ENCODE measurements at regions not wholly inside any gene's neighbourhood (a gene's known extent, or its start where the extent isn't known, plus 50 kb on each side); places are given as distances from the start of the nearest gene placed in this dataset.

DNA sequence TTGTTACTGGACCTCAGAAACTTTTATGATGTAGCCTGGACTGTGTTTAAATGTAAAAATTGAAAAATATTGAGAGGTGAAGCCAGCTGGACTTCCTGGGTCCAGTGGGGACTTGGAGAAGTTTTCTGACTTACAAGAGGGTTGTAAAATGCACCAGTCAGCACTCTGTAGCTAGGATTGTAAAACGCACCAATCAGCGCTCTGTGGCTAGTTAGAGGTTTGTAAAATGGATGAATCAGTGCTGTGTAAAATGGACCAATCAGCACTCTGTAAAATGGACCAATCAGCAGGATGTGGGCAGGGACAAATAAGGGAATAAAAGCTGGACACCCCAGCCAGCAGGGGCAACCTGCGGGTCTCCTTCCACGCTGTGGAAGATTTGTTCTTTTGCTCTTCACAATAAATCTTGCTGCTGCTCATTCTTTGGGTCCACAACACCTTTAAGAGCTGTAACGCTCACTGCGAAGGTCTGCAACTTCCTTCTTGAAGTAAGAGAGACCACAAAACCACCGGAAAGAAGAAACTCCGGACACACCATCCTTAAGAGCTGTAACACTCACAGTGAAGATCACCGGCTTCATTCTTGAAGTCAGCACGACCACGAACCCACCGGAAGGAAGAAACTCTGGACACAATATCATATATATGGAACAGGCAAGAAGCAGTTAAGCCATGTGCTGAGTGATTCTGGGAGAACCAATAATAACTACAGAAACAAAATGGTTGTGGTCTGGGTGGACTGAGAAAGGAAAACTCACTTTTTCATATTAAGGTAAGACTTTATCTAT, 201.3 kb downstream of the GABRG2 start:
- Histone ChIP-seq H3K23ac (ENCODE audit: insufficient read length, low read depth, low read length) (no peak overlapping the region), H3K9ac (ENCODE audit: extremely low read depth, insufficient read length, low read length) (no peak overlapping the region), H2BK15ac (ENCODE audit: low read depth, low read length) (no peak overlapping the region), H4K8ac (replicated peaks; ENCODE audit: insufficient read length, low read depth, low read length) (no peak overlapping the region), H3K23me2 (ENCODE audit: insufficient read length, low read depth, low read length, poor library complexity, severe bottlenecking) (no peaks in the 10 kb centered on the region), H2BK5ac (ENCODE audit: insufficient read length, low read length) (no peak overlapping the region), H2AFZ (ENCODE audit: low read length) (no peak overlapping the region), H4K91ac (ENCODE audit: insufficient read length, low read depth, low read length) (no peak overlapping the region), H2AK5ac (ENCODE audit: insufficient read length, low read length) (no peak overlapping the region), H3T11ph (ENCODE audit: low read length) (no peak overlapping the region), H3K79me1 (ENCODE audit: insufficient read depth, low read depth, low read length, poor library complexity, severe bottlenecking) (no peaks in the 10 kb centered on the region), H4K5ac (ENCODE audit: insufficient read length, low read depth, low read length) (no peak overlapping the region), H2BK120ac (ENCODE audit: low read depth, low read length, poor library complexity, severe bottlenecking) (no peak overlapping the region), H3K79me2 (ENCODE audit: insufficient read depth, low read length) (no peaks in the 10 kb centered on the region), H3K18ac (ENCODE audit: insufficient read length, low read depth, low read length) (no peak overlapping the region), H3K56ac (ENCODE audit: insufficient read length, low read depth, low read length) (no peak overlapping the region), H2BK12ac (ENCODE audit: insufficient read length, low read depth, low read length) (no peak overlapping the region), H4K20me1 (ENCODE audit: control insufficient read depth, insufficient read depth, insufficient read length) (no peaks in the 10 kb centered on the region), H3K4me2 (ENCODE audit: insufficient read depth, insufficient read length, low read length) (no peak overlapping the region), H3K27ac (ENCODE audit: insufficient read length, low read depth, low read length) (no peak overlapping the region), H3K4me1 (ENCODE audit: insufficient read depth, low read length) (no peaks in the 10 kb centered on the region), H3K14ac (ENCODE audit: insufficient read depth, low read length) (no peak overlapping the region), H3K9me3 (ENCODE audit: control insufficient read depth, low read depth, low read length) (no peaks in the 10 kb centered on the region), H3K4ac (ENCODE audit: low read depth, low read length) (no peak overlapping the region), H2BK20ac (ENCODE audit: low read depth, low read length, poor library complexity, severe bottlenecking) (no peak overlapping the region), H3K27me3 (ENCODE audit: insufficient read depth, low read length) (no peaks in the 10 kb centered on the region)
- TF ChIP-seq, protein P1, sequence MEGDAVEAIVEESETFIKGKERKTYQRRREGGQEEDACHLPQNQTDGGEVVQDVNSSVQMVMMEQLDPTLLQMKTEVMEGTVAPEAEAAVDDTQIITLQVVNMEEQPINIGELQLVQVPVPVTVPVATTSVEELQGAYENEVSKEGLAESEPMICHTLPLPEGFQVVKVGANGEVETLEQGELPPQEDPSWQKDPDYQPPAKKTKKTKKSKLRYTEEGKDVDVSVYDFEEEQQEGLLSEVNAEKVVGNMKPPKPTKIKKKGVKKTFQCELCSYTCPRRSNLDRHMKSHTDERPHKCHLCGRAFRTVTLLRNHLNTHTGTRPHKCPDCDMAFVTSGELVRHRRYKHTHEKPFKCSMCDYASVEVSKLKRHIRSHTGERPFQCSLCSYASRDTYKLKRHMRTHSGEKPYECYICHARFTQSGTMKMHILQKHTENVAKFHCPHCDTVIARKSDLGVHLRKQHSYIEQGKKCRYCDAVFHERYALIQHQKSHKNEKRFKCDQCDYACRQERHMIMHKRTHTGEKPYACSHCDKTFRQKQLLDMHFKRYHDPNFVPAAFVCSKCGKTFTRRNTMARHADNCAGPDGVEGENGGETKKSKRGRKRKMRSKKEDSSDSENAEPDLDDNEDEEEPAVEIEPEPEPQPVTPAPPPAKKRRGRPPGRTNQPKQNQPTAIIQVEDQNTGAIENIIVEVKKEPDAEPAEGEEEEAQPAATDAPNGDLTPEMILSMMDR (conservative IDR thresholded peaks at IDR 0.05) = no peak
- Mint-ChIP-seq H3K9me3 (no peaks in the 10 kb centered on the region; a peak in 1 of 5 replicates), H3K27ac (no peak overlapping the region; a peak in 1 of 7 replicates), H3K4me3 (no peak overlapping the region), H3K36me3 (ENCODE audit: insufficient read depth in 1 of 3, low read depth in 3 of 3) (peaks cover 0 to 4% (median 3%) of the 10 kb centered on the region in 3 experiments; a peak in 4 of 7 replicates), H3K4me1 (peaks cover 16% of the 10 kb centered on the region in 2 experiments), H3K27me3 (ENCODE audit: low read depth) (no peaks in the 10 kb centered on the region)
- no peak for DNase-seq
- no CpG with 5 or more reads among the region's 12 CpGs for WGBS (ENCODE audit: extremely low coverage, insufficient read length, low lambda C conversion rate)
